HEK293 (cell line): ENCODE measurements at regions not wholly inside any gene's neighbourhood (a gene's known extent, or its start where the extent isn't known, plus 50 kb on each side); places are given as distances from the start of the nearest gene placed in this dataset.

Experiments
- AEBP2 ChIP-seq: fragments of 450-650 bp; formaldehyde crosslinking; IDR thresholded peaks from 2 replicates; pipeline ENCODE4 v1.5.1; 2016; ENCODE audit warnings: missing biosample characterization, missing genetic modification characterization, borderline replicate concordance
- CTCF ChIP-seq: fragments of 450-650 bp; formaldehyde crosslinking; IDR thresholded peaks from 2 replicates; pipeline ENCODE4 v1.5.1; 2016; ENCODE audit warnings: missing biosample characterization, missing genetic modification characterization
- KLF1 ChIP-seq: fragments of 450-650 bp; formaldehyde crosslinking; IDR thresholded peaks from 2 replicates; pipeline ENCODE4 v1.5.1; 2016; ENCODE audit warnings: missing biosample characterization, missing genetic modification characterization
- KLF16 ChIP-seq: fragments of 450-650 bp; formaldehyde crosslinking; IDR thresholded peaks from 2 replicates; pipeline ENCODE4 v1.5.1; 2017; ENCODE audit warnings: missing biosample characterization, missing genetic modification characterization
- KLF7 ChIP-seq: fragments of 450-650 bp; formaldehyde crosslinking; IDR thresholded peaks from 2 replicates; pipeline ENCODE4 v1.5.1; 2016; ENCODE audit warnings: missing biosample characterization, missing genetic modification characterization, borderline replicate concordance
- PBX3 ChIP-seq: sonication (generic); formaldehyde crosslinking; IDR thresholded peaks from 2 replicates; pipeline ENCODE4 v1.8.1; 2022; ENCODE audit warnings: mild to moderate bottlenecking, moderate library complexity, missing genetic modification reagents
- REST ChIP-seq: fragments of 450-650 bp; formaldehyde crosslinking; IDR thresholded peaks from 2 replicates; pipeline ENCODE4 v1.5.1; 2016; ENCODE audit warnings: missing biosample characterization, missing genetic modification characterization
- ZNF146 ChIP-seq: fragments of 450-650 bp; formaldehyde crosslinking; IDR thresholded peaks from 2 replicates; pipeline ENCODE4 v1.5.1; 2016; ENCODE audit warnings: missing biosample characterization, missing genetic modification characterization
- ZNF280D ChIP-seq: fragments of 450-650 bp; formaldehyde crosslinking; IDR thresholded peaks from 2 replicates; pipeline ENCODE4 v1.5.1; 2016; ENCODE audit warnings: missing biosample characterization, missing genetic modification characterization
- ZNF585B ChIP-seq: fragments of 450-650 bp; formaldehyde crosslinking; IDR thresholded peaks from 2 replicates; pipeline ENCODE4 v1.5.1; 2016; ENCODE audit warnings: missing biosample characterization, missing genetic modification characterization
- ZNF768 ChIP-seq: fragments of 450-650 bp; formaldehyde crosslinking; IDR thresholded peaks from 2 replicates; pipeline ENCODE4 v1.5.1; 2018; ENCODE audit warnings: missing biosample characterization, mild to moderate bottlenecking, missing genetic modification characterization

- no peak for TF ChIP-seq PBX3 (CRISPR knock-in tag)
- no peak for TF ChIP-seq CTCF
- TF ChIP-seq ZNF585B (tag by site-specific recombination), result no peak
- TF ChIP-seq AEBP2, result no peak
- TF ChIP-seq ZNF146 (tag by site-specific recombination), result no peak
- no peak for TF ChIP-seq ZNF280D
- TF ChIP-seq KLF7 (tag by site-specific recombination), result no peak
- no peak for TF ChIP-seq REST
- no peak for TF ChIP-seq ZNF768 (tag by site-specific recombination)
- TF ChIP-seq KLF1 (tag by site-specific recombination), result no peak
- TF ChIP-seq KLF16 (tag by site-specific recombination), result no peak
These were observed 285.7 kb downstream of the GLRX3 start for GRCh38 chr10:130421909-130422308.
